ENCODE measurements at regions not wholly inside any gene's neighbourhood (a gene's known extent, or its start where the extent isn't known, plus 50 kb on each side); places are given as distances from the start of the nearest gene placed in this dataset.

- FAIRE-seq = no peak
These were observed 136.5 kb upstream of the GJB5 start for GRCh38 chr1:34618381-34618780.

GRCh38 chr1:34619256-34619655 is 135.6 kb upstream of the GJB5 start:
- FAIRE-seq = no peak

- FAIRE-seq = no peak
These were observed 132.9 kb upstream of the GJB5 start for GRCh38 chr1:34621916-34622315.

- FAIRE-seq = no peak
These were observed 129.3 kb upstream of the GJB5 start for GRCh38 chr1:34625521-34626015.

GRCh38 chr1:34627465-34628240 is 127.2 kb upstream of the GJB5 start:
- FAIRE-seq = no peak

GRCh38 chr1:34631126-34631525 is 123.7 kb upstream of the GJB5 start:
- no peak for FAIRE-seq

GRCh38 chr1:34639701-34640100 is 115.1 kb upstream of the GJB5 start:
- no peak for FAIRE-seq

GRCh38 chr1:34640654-34641401 is 114.0 kb upstream of the GJB5 start:
- FAIRE-seq = no peak

- no peak for FAIRE-seq
These were observed 112.2 kb upstream of the GJB5 start for GRCh38 chr1:34642679-34643078.

- FAIRE-seq = no peak
These were observed 109.6 kb upstream of the GJB5 start for GRCh38 chr1:34645109-34645688.

GRCh38 chr1:34645919-34646318 is 108.9 kb upstream of the GJB5 start:
- FAIRE-seq = no peak

- no peak for FAIRE-seq
These were observed 106.3 kb upstream of the GJB5 start for GRCh38 chr1:34648501-34648900.

- no peak for FAIRE-seq
These were observed 104.8 kb upstream of the GJB5 start for GRCh38 chr1:34650090-34650489.

- FAIRE-seq = no peak
These were observed 104.0 kb upstream of the GJB5 start for GRCh38 chr1:34650800-34651199.

GRCh38 chr1:34653110-34653509 is 101.7 kb upstream of the GJB5 start:
- FAIRE-seq = no peak

- no peak for FAIRE-seq
These were observed 99.5 kb upstream of the GJB5 start for GRCh38 chr1:34655206-34655874.

GRCh38 chr1:34655875-34656240 is 99.0 kb upstream of the GJB5 start:
- no peak for FAIRE-seq

- FAIRE-seq = no peak
These were observed 98.5 kb upstream of the GJB5 start for GRCh38 chr1:34656299-34656698.

- no peak for FAIRE-seq
These were observed 98.1 kb upstream of the GJB5 start for GRCh38 chr1:34656731-34657130.

GRCh38 chr1:34657266-34657665 is 97.6 kb upstream of the GJB5 start:
- FAIRE-seq = no peak

- no peak for FAIRE-seq
These were observed 97.0 kb upstream of the GJB5 start for GRCh38 chr1:34657849-34658248.

GRCh38 chr1:34663031-34663430 is 91.8 kb upstream of the GJB5 start:
- no peak for FAIRE-seq

GRCh38 chr1:34668063-34668462 is 86.8 kb upstream of the GJB5 start:
- no peak for FAIRE-seq

Measured in islet of Langerhans (tissue), 1 donor.